ENCODE measurements at regions not wholly inside any gene's neighbourhood (a gene's known extent, or its start where the extent isn't known, plus 50 kb on each side); places are given as distances from the start of the nearest gene placed in this dataset.

GRCh38 chr10:78582540-78582939, 486.2 kb upstream of the ZMIZ1 start:
- TF ChIP-seq CHD2 (IDR thresholded peaks at IDR 0.05; ENCODE audit: low read length, partially characterized antibody), result no peak
- no peak for TF ChIP-seq EP300 (IDR thresholded peaks at IDR 0.05; ENCODE audit: borderline replicate concordance in 1 of 2, low read depth in 1 of 2, low read length in 1 of 2)
- TF ChIP-seq SMC3 (IDR thresholded peaks at IDR 0.05; ENCODE audit: low read depth, low read length), result no peak
- no peak for TF ChIP-seq POLR2AphosphoS5 (IDR thresholded peaks at IDR 0.05; ENCODE audit: low read depth, low read length)
- no peak for TF ChIP-seq CTCF (IDR thresholded peaks at IDR 0.05)
